Left kidney (tissue), 1 donor: ENCODE measurements at regions not wholly inside any gene's neighbourhood (a gene's known extent, or its start where the extent isn't known, plus 50 kb on each side); places are given as distances from the start of the nearest gene placed in this dataset.
"Not testable (repeated sequence)": the region's sequence is repeated elsewhere in the genome, so short reads cannot be mapped to it uniquely, and the experiment has no call there.

Source experiments
- DNase-seq: peaks from one replicate; pipeline ENCODE4 v3.0.0-alpha.2; 2013

GRCh38 chrX:77162777-77163176 lies 284.4 kb upstream of the FGF16 start:
- no peak for DNase-seq

GRCh38 chrX:77167993-77168392 lies 279.2 kb upstream of the FGF16 start:
- DNase-seq, result no peak

- DNase-seq, result no peak
These were observed 272.3 kb upstream of the FGF16 start for GRCh38 chrX:77174680-77175519.

- DNase-seq, result no peak
These were observed 246.5 kb upstream of the FGF16 start for GRCh38 chrX:77200663-77201062.

GRCh38 chrX:77223046-77223445 lies 224.1 kb upstream of the FGF16 start:
- no peak for DNase-seq

- no peak for DNase-seq
These were observed 182.7 kb upstream of the FGF16 start for GRCh38 chrX:77264490-77264889.

GRCh38 chrX:77275392-77275791 lies 171.8 kb upstream of the FGF16 start:
- DNase-seq, result no peak

GRCh38 chrX:77276742-77277141 lies 170.4 kb upstream of the FGF16 start:
- no peak for DNase-seq

GRCh38 chrX:77277911-77278310 lies 169.3 kb upstream of the FGF16 start:
- DNase-seq, result no peak

- DNase-seq, result not testable (repeated sequence)
These were observed 167.8 kb upstream of the FGF16 start for GRCh38 chrX:77279373-77279772.

- no peak for DNase-seq
These were observed 153.7 kb upstream of the FGF16 start for GRCh38 chrX:77293331-77293995.

GRCh38 chrX:77298296-77298695 lies 148.9 kb upstream of the FGF16 start:
- no peak for DNase-seq

GRCh38 chrX:77298790-77299189 lies 148.4 kb upstream of the FGF16 start:
- no peak for DNase-seq

GRCh38 chrX:77299549-77299948 lies 147.6 kb upstream of the FGF16 start:
- no peak for DNase-seq

GRCh38 chrX:77342004-77342403 lies 105.2 kb upstream of the FGF16 start:
- no peak for DNase-seq

GRCh38 chrX:77346859-77347258 lies 100.3 kb upstream of the FGF16 start:
- DNase-seq, result no peak

GRCh38 chrX:77347572-77347971 lies 99.6 kb upstream of the FGF16 start:
- DNase-seq, result no peak

GRCh38 chrX:77389891-77390290 lies 57.3 kb upstream of the FGF16 start:
- no peak for DNase-seq

- DNase-seq, result not testable (repeated sequence)
These were observed 56.8 kb upstream of the FGF16 start for GRCh38 chrX:77390365-77390764.

- no peak for DNase-seq
These were observed 50.4 kb upstream of the FGF16 start for GRCh38 chrX:77396781-77397180.
